GM12878 (cell line): ENCODE measurements at regions not wholly inside any gene's neighbourhood (a gene's known extent, or its start where the extent isn't known, plus 50 kb on each side); places are given as distances from the start of the nearest gene placed in this dataset.

Experiments
- ATAC-seq: fragments of 200-7000 bp; cut with Tn5 transposase; 3 replicates; pipeline ENCODE4 v1.9.1; 2020; ENCODE audit warnings: mild to moderate bottlenecking, moderate library complexity
- BruUV-seq: library from RNA; stranded (reverse); fragments of 400-500 nt; replicated peaks from 2 replicates; lab custom pipeline; 2021; lab: Mats Ljungman, UMichigan
- CTCF ChIA-PET: fragments of 300-600 bp; sonication (Branson Sonifier 250); formaldehyde crosslinking; extraction: SDS; loops from one replicate; lab custom pipeline; 2021; ENCODE audit warnings: inconsistent platforms; lab: Yijun Ruan, JAX
- POLR2A ChIA-PET: fragments of 350-600 bp; formaldehyde crosslinking; extraction: SDS; loops from one replicate; lab custom pipeline; 2021; ENCODE audit warnings: inconsistent platforms; lab: Charles Lee
- RAD21 ChIA-PET: fragments of 300-600 bp; sonication (Branson Sonifier 250); formaldehyde crosslinking; loops from one replicate; lab custom pipeline; 2023; ENCODE audit warnings: antibody characterized with exemption; ENCODE audit not compliant: unreplicated experiment; lab: Charles Lee
- SMC1A ChIA-PET: fragments of 300-600 bp; sonication (Branson Sonifier 250); formaldehyde crosslinking; loops from one replicate; lab custom pipeline; 2023; ENCODE audit not compliant: unreplicated experiment, uncharacterized antibody; lab: Charles Lee
- DNase-seq: peaks from one replicate; pipeline ENCODE4 v3.0.0-alpha.2; 2011; ENCODE audit warnings: low read depth, low spot score
- FAIRE-seq: peaks from 3 replicates; lab custom pipeline; 2011; peaks lifted over from hg19 to GRCh38; lab: Jason Lieb, UNC
- H2AFZ ChIP-seq: 2 replicates; pipeline ENCODE4 v1.6.0; 2011; ENCODE audit warnings: low read depth, low read length, control low read depth; ENCODE audit not compliant: control insufficient read depth
- H3K27ac ChIP-seq: 2 replicates; pipeline ENCODE4 v1.5.1; 2011; ENCODE audit warnings: control low read depth; ENCODE audit not compliant: control insufficient read depth, insufficient read depth
- H3K27me3 ChIP-seq, 2 experiments: replicated peaks in 1 of 2; 2 replicates each; pipeline versions ENCODE4 v1.6.0 to v1.6.1; 2011; ENCODE audit warnings: low read length in 1 of 2; ENCODE audit not compliant: control insufficient read depth in 2 of 2, insufficient read depth in 2 of 2
- H3K36me3 ChIP-seq, 2 experiments: 2 replicates each; pipeline ENCODE4 v1.5.1; 2011; ENCODE audit warnings: low read length in 1 of 2; ENCODE audit not compliant: control insufficient read depth in 2 of 2, insufficient read depth in 2 of 2
- H3K4me1 ChIP-seq: 2 replicates; pipeline ENCODE4 v1.6.1; 2011; ENCODE audit warnings: mild to moderate bottlenecking, low read length, moderate library complexity, mixed read lengths; ENCODE audit not compliant: control insufficient read depth, insufficient read depth
- H3K4me2 ChIP-seq: 2 replicates; pipeline ENCODE4 v1.6.0; 2011; ENCODE audit warnings: control low read depth; ENCODE audit not compliant: control insufficient read depth, insufficient read depth
- H3K4me3 ChIP-seq: fragments of 200-600 bp; sonication (generic); 2 replicates; pipeline ENCODE4 v1.5.1; 2016
- H3K79me2 ChIP-seq: 2 replicates; pipeline ENCODE4 v1.6.0; 2011; ENCODE audit warnings: low read length; ENCODE audit not compliant: control insufficient read depth, insufficient read depth
- H3K9ac ChIP-seq: 2 replicates; pipeline ENCODE4 v1.8.0; 2011; ENCODE audit warnings: low read length, control low read depth, mixed read lengths; ENCODE audit not compliant: control insufficient read depth, insufficient read depth
- H3K9me3 ChIP-seq: replicated peaks from 3 replicates; pipeline ENCODE4 v1.5.1; 2011; ENCODE audit warnings: mild to moderate bottlenecking, low read length; ENCODE audit not compliant: control insufficient read depth, insufficient read depth
- H4K20me1 ChIP-seq: 2 replicates; pipeline ENCODE4 v1.6.0; 2011; ENCODE audit not compliant: control insufficient read depth, insufficient read depth
- EP300 ChIP-seq, 2 experiments: fragments of 150-350 bp in 1 of 2; IDR thresholded peaks; 2 replicates each; pipeline ENCODE4 v1.6.1; 2011 to 2012; ENCODE audit warnings: low read depth in 2 of 2, low read length in 2 of 2, borderline replicate concordance in 1 of 2, improper control_type of control experiment in 1 of 2, inconsistent platforms in 1 of 2; ENCODE audit not compliant: control insufficient read depth in 1 of 2
- MYB ChIP-seq: fragments of 150-350 bp; IDR thresholded peaks from 2 replicates; pipeline ENCODE4 v1.6.1; 2014; ENCODE audit warnings: mild to moderate bottlenecking, low read depth, low read length, borderline replicate concordance
- NFYA ChIP-seq: IDR thresholded peaks from 2 replicates; pipeline ENCODE4 v1.6.1; 2011; ENCODE audit warnings: low read depth, mild to moderate bottlenecking, low read length, improper control_type of control experiment, borderline replicate concordance
- POU2F2 ChIP-seq: IDR thresholded peaks from 3 replicates; pipeline ENCODE4 v1.6.1; 2011; ENCODE audit warnings: low read depth, mild to moderate bottlenecking, low read length, borderline replicate concordance
- TAF1 ChIP-seq: IDR thresholded peaks from 2 replicates; pipeline ENCODE4 v1.6.1; 2011; ENCODE audit warnings: mild to moderate bottlenecking, low read depth, low read length, borderline replicate concordance
- ZZZ3 ChIP-seq: IDR thresholded peaks from 2 replicates; pipeline ENCODE4 v1.6.1; 2011; ENCODE audit warnings: low read depth; ENCODE audit not compliant: control insufficient read depth, insufficient read length
- WGBS: methylation state at CpG from one replicate; pipeline ENCODE4 v1.1.6; 2016; ENCODE audit warnings: low lambda C conversion rate; ENCODE audit not compliant: insufficient replicate concordance, insufficient coverage; ENCODE audit errors: missing lambda C conversion rate; 5-methylcytosine and 5-hydroxymethylcytosine counted together
- in situ Hi-C: fragments of 300-500 bp; cut with MboI; formaldehyde crosslinking; loops from 9 replicates; pipeline ENCODE4 v1.14.3; 2018; ENCODE audit warnings: mixed read lengths
- intact Hi-C: fragments of 100-400 bp; cut with micrococcal nuclease; formaldehyde crosslinking; loops from one replicate; pipeline ENCODE4 v1.14.2; 2022; ENCODE audit not compliant: unreplicated experiment
- TF ChIP-seq, protein P1 (sequence below): fragments of 450-650 bp; formaldehyde crosslinking; IDR thresholded peaks from 2 replicates; pipeline ENCODE4 v1.4.0; 2022; ENCODE audit warnings: mild to moderate bottlenecking, moderate library complexity
- TF ChIP-seq, protein P2 (sequence below): fragments of 450-650 bp; IDR thresholded peaks from 2 replicates; pipeline ENCODE4 v1.6.1; 2014; ENCODE audit warnings: mild to moderate bottlenecking
- TF ChIP-seq, protein P3 (sequence below): fragments of 450-650 bp; IDR thresholded peaks from 2 replicates; pipeline ENCODE4 v1.6.1; 2018; ENCODE audit warnings: mild to moderate bottlenecking, low read depth, moderate library complexity; ENCODE audit not compliant: partially characterized antibody

DNA sequence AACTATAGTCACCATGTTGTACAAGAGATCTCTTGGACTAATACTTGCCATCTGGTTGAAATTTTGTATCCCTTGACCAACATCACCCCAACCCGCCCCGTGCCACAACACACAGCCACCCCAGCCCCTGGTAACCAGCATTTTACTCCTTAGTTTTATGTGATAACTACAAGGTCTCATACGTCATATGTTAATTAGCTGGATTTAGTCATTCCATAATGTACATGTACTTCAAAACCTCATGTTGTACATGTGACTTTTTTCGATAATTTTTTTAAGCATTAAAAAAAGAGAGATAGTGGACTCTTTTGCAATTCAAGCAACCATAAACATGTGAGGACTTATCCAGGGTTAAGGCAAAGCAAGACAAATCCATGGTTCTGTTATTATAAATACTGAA, 773.4 kb upstream of the NOVA1 start:
- no peaks in the 10 kb centered on the region for H4K20me1 ChIP-seq
- in situ Hi-C loops = no loop called here
- TF ChIP-seq ZZZ3 (no peak), MYB (no peak), NFYA (no peak), EP300 (IDR thresholded peaks at IDR 0.05; ENCODE audit: borderline replicate concordance in 1 of 2, control insufficient read depth in 1 of 2, low read depth in 2 of 2, low read length in 2 of 2) (no peak), TAF1 (no peak), POU2F2 (no peak)
- TF ChIP-seq, protein P1, sequence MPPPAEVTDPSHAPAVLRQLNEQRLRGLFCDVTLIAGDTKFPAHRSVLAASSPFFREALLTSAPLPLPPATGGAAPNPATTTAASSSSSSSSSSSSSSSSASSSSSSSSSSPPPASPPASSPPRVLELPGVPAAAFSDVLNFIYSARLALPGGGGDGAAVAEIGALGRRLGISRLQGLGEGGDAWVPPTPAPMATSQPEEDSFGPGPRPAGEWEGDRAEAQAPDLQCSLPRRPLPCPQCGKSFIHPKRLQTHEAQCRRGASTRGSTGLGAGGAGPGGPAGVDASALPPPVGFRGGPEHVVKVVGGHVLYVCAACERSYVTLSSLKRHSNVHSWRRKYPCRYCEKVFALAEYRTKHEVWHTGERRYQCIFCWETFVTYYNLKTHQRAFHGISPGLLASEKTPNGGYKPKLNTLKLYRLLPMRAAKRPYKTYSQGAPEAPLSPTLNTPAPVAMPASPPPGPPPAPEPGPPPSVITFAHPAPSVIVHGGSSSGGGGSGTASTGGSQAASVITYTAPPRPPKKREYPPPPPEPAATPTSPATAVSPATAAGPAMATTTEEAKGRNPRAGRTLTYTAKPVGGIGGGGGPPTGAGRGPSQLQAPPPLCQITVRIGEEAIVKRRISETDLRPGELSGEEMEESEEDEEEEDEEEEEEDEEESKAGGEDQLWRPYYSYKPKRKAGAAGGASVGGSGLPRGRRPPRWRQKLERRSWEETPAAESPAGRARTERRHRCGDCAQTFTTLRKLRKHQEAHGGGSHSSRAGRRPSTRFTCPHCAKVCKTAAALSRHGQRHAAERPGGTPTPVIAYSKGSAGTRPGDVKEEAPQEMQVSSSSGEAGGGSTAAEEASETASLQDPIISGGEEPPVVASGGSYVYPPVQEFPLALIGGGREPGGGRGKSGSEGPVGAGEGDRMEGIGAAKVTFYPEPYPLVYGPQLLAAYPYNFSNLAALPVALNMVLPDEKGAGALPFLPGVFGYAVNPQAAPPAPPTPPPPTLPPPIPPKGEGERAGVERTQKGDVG (CRISPR knock-in tag) = no peak
- TF ChIP-seq, protein P2, sequence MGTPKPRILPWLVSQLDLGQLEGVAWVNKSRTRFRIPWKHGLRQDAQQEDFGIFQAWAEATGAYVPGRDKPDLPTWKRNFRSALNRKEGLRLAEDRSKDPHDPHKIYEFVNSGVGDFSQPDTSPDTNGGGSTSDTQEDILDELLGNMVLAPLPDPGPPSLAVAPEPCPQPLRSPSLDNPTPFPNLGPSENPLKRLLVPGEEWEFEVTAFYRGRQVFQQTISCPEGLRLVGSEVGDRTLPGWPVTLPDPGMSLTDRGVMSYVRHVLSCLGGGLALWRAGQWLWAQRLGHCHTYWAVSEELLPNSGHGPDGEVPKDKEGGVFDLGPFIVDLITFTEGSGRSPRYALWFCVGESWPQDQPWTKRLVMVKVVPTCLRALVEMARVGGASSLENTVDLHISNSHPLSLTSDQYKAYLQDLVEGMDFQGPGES = no peak
- TF ChIP-seq, protein P3, sequence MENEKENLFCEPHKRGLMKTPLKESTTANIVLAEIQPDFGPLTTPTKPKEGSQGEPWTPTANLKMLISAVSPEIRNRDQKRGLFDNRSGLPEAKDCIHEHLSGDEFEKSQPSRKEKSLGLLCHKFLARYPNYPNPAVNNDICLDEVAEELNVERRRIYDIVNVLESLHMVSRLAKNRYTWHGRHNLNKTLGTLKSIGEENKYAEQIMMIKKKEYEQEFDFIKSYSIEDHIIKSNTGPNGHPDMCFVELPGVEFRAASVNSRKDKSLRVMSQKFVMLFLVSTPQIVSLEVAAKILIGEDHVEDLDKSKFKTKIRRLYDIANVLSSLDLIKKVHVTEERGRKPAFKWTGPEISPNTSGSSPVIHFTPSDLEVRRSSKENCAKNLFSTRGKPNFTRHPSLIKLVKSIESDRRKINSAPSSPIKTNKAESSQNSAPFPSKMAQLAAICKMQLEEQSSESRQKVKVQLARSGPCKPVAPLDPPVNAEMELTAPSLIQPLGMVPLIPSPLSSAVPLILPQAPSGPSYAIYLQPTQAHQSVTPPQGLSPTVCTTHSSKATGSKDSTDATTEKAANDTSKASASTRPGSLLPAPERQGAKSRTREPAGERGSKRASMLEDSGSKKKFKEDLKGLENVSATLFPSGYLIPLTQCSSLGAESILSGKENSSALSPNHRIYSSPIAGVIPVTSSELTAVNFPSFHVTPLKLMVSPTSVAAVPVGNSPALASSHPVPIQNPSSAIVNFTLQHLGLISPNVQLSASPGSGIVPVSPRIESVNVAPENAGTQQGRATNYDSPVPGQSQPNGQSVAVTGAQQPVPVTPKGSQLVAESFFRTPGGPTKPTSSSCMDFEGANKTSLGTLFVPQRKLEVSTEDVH = no peak
- TF ChIP-seq, all 136 proteins: peak for 0
- no peaks in the 10 kb centered on the region for H3K36me3 ChIP-seq
- RAD21 ChIA-PET = no interaction called here
- H3K4me2 ChIP-seq = no peak overlapping the region
- SMC1A ChIA-PET = no interaction called here
- 26% methylated on average over 4 of the region's 4 CpGs for WGBS
- no peaks in the 10 kb centered on the region for H3K4me1 ChIP-seq
- H3K27me3 ChIP-seq = no peaks in the 10 kb centered on the region
- H3K27ac ChIP-seq = no peak overlapping the region
- H3K9me3 ChIP-seq = no peaks in the 10 kb centered on the region
- ATAC-seq = no peak
- intact Hi-C loops = no loop called here
- BruUV-seq = no TSS peak
- POLR2A ChIA-PET = no interaction called here
- H3K9ac ChIP-seq = no peak overlapping the region
- CTCF ChIA-PET = no interaction called here
- no peak for FAIRE-seq
- no peak overlapping the region for H3K4me3 ChIP-seq
- no peak for DNase-seq
- no peak overlapping the region for H2AFZ ChIP-seq
- H3K79me2 ChIP-seq = no peaks in the 10 kb centered on the region
